Stomach (tissue), 8 donors: ENCODE measurements at regions not wholly inside any gene's neighbourhood (a gene's known extent, or its start where the extent isn't known, plus 50 kb on each side); places are given as distances from the start of the nearest gene placed in this dataset.

Source experiments
- DNase-seq, 2 donors: peaks; one replicate each; pipeline versions ENCODE4 v3.0.0 to v3.0.0-alpha.2; 2013 to 2019
- H3K27ac ChIP-seq, 5 donors: fragments of 200-600 bp in 4 of 5; sonication (generic) in 4 of 5; one replicate each; pipeline ENCODE4 v1.5.1; 2013 to 2019; ENCODE audit warnings: mild to moderate bottlenecking in 1 of 5, moderate library complexity in 1 of 5
- H3K27me3 ChIP-seq, 3 donors: fragments of 200-600 bp; sonication (generic); one replicate each; pipeline ENCODE4 v1.5.1; 2017 to 2019; ENCODE audit warnings: mixed run types in 1 of 3
- H3K36me3 ChIP-seq, 4 donors: fragments of 200-600 bp; sonication (generic); 1 replicate in 3 of 4; 2 replicates in 1 of 4; pipeline ENCODE4 v1.5.1; 2016 to 2019
- H3K4me1 ChIP-seq, 4 donors: fragments of 200-600 bp; sonication (generic); one replicate each; pipeline ENCODE4 v1.5.1; 2016 to 2019
- H3K4me3 ChIP-seq, 4 donors: fragments of 200-600 bp; sonication (generic) in 3 of 4; one replicate each; pipeline ENCODE4 v1.5.1; 2016 to 2019; ENCODE audit warnings: mild to moderate bottlenecking in 1 of 4
- H3K9me3 ChIP-seq, 4 donors: fragments of 200-600 bp; sonication (generic); one replicate each; pipeline ENCODE4 v1.5.1; 2016 to 2019
- CTCF ChIP-seq, 7 experiments: fragments of 450-650 bp in 4 of 7; fragments of 200-600 bp in 3 of 7; sonication (generic) in 3 of 7; IDR thresholded peaks; one replicate each; pipeline ENCODE4 v1.5.1; 2016 to 2019; ENCODE audit warnings: antibody characterized with exemption in 7 of 7, control low read depth in 2 of 7, mild to moderate bottlenecking in 1 of 7
- EP300 ChIP-seq: sonication (generic); formaldehyde crosslinking; IDR thresholded peaks from one replicate; pipeline ENCODE4 v1.6.1; 2017; ENCODE audit warnings: antibody characterized with exemption
- POLR2A ChIP-seq, 4 donors: fragments of 450-650 bp; IDR thresholded peaks; one replicate each; pipeline ENCODE4 v1.6.1; 2016; ENCODE audit warnings: antibody characterized with exemption in 4 of 4, control low read depth in 2 of 4, mild to moderate bottlenecking in 1 of 4, moderate library complexity in 1 of 4
- POLR2AphosphoS5 ChIP-seq, 3 donors: sonication (generic); formaldehyde crosslinking; IDR thresholded peaks; one replicate each; pipeline ENCODE4 v1.6.1; 2016; ENCODE audit warnings: antibody characterized with exemption in 3 of 3
- WGBS, 5 donors: extraction: QIAGEN DNeasy Blood & Tissue Kit in 3 of 5; methylation state at CpG; one replicate each; pipeline versions ENCODE4 v1.1.5 to v1.1.7; 2013 to 2018; 5-methylcytosine and 5-hydroxymethylcytosine counted together
- intact Hi-C: fragments of 100-400 bp; cut with DNase I; formaldehyde crosslinking; loops from one replicate; pipeline ENCODE4 v1.15.1; 2023; ENCODE audit warnings: low total_unique reads
- donor health status: healthy with polysubstance abuse.
- donor health status: Bipolar disorder and iron deficiency.
- donor health status: healthy.

GRCh38 chr21:41677671-41678015, 89.2 kb downstream of the RIPK4 start:
- no peak overlapping the region for H3K4me3 ChIP-seq
- DNase-seq: no peak
- H3K27me3 ChIP-seq: peaks cover 0 to 32% (median 0%) of the 10 kb centered on the region in 3 donors
- TF ChIP-seq EP300: no peak
- TF ChIP-seq POLR2A (IDR thresholded peaks at IDR 0.05): no peak
- TF ChIP-seq CTCF (IDR thresholded peaks at IDR 0.05): no peak
- no peak for TF ChIP-seq POLR2AphosphoS5 (IDR thresholded peaks at IDR 0.05)
- 23 to 52% (median 46%) methylated on average over 8 of the region's 8 CpGs for WGBS, 5 donors
- H3K4me1 ChIP-seq: peaks cover 11 to 50% (median 38%) of the 10 kb centered on the region in 4 donors
- intact Hi-C loops: no loop called here
- no peaks in the 10 kb centered on the region for H3K36me3 ChIP-seq
- H3K9me3 ChIP-seq: no peaks in the 10 kb centered on the region
- peak overlapping the region; percentile 86 to 97 (median 91) for H3K27ac ChIP-seq

GRCh38 chr21:41676198-41676597, 90.7 kb downstream of the RIPK4 start:
- Histone ChIP-seq H3K4me3 (no peak overlapping the region), H3K36me3 (no peaks in the 10 kb centered on the region), H3K27me3 (peaks cover 0 to 27% (median 0%) of the 10 kb centered on the region in 3 donors), H3K4me1 (peaks cover 5 to 35% (median 26%) of the 10 kb centered on the region in 4 donors), H3K27ac (no peak overlapping the region), H3K9me3 (no peaks in the 10 kb centered on the region)
- intact Hi-C loops: no loop called here
- 89 to 93% (median 91%) methylated on average over 3 of the region's 3 CpGs for WGBS, 5 donors
- DNase-seq: no peak
- TF ChIP-seq POLR2A (IDR thresholded peaks at IDR 0.05): no peak
- no peak for TF ChIP-seq POLR2AphosphoS5 (IDR thresholded peaks at IDR 0.05)
- no peak for TF ChIP-seq EP300
- TF ChIP-seq CTCF (IDR thresholded peaks at IDR 0.05): no peak

- Histone ChIP-seq H3K27ac (no peak overlapping the region), H3K4me3 (no peak overlapping the region), H3K27me3 (peaks cover 0 to 27% (median 0%) of the 10 kb centered on the region in 3 donors), H3K4me1 (peaks cover 5 to 30% (median 26%) of the 10 kb centered on the region in 4 donors), H3K36me3 (no peaks in the 10 kb centered on the region), H3K9me3 (no peaks in the 10 kb centered on the region)
- WGBS, 5 donors: 69 to 83% (median 78%) methylated on average over 6 of the region's 6 CpGs
- DNase-seq: no peak
- intact Hi-C loops: no loop called here
- TF ChIP-seq EP300 (no peak), POLR2AphosphoS5 (IDR thresholded peaks at IDR 0.05) (no peak)
These were observed 91.3 kb downstream of the RIPK4 start for GRCh38 chr21:41675574-41675973.

- Histone ChIP-seq H3K4me3 (no peak overlapping the region), H3K27me3 (peaks cover 0 to 27% (median 0%) of the 10 kb centered on the region in 3 donors), H3K9me3 (no peaks in the 10 kb centered on the region), H3K36me3 (no peaks in the 10 kb centered on the region), H3K4me1 (peaks cover 4 to 19% (median 17%) of the 10 kb centered on the region in 4 donors), H3K27ac (no peak overlapping the region)
- DNase-seq: no peak
- TF ChIP-seq EP300 (no peak), POLR2A (IDR thresholded peaks at IDR 0.05) (no peak), POLR2AphosphoS5 (IDR thresholded peaks at IDR 0.05) (no peak), CTCF (IDR thresholded peaks at IDR 0.05) (no peak)
- intact Hi-C loops: no loop called here
- WGBS, 5 donors: 84 to 93% (median 89%) methylated on average over 6 of the region's 6 CpGs
These were observed 92.5 kb downstream of the RIPK4 start for GRCh38 chr21:41674402-41674801.

GRCh38 chr21:41673596-41674335, 93.1 kb downstream of the RIPK4 start:
- no peak overlapping the region for H3K4me3 ChIP-seq
- no peak for TF ChIP-seq POLR2AphosphoS5 (IDR thresholded peaks at IDR 0.05)
- no peak for TF ChIP-seq CTCF (IDR thresholded peaks at IDR 0.05)
- WGBS, 5 donors: 70 to 78% (median 71%) methylated on average over 12 to 13 of the region's 13 CpGs
- H3K4me1 ChIP-seq: peaks cover 0 to 12% (median 11%) of the 10 kb centered on the region in 4 donors
- H3K27ac ChIP-seq: no peak overlapping the region
- no peak for DNase-seq
- intact Hi-C loops: no loop called here
- no peaks in the 10 kb centered on the region for H3K9me3 ChIP-seq
- H3K36me3 ChIP-seq: no peaks in the 10 kb centered on the region
- H3K27me3 ChIP-seq: peaks cover 0 to 21% (median 0%) of the 10 kb centered on the region in 3 donors
